ENCODE measurements at regions not wholly inside any gene's neighbourhood (a gene's known extent, or its start where the extent isn't known, plus 50 kb on each side); places are given as distances from the start of the nearest gene placed in this dataset.

DNA sequence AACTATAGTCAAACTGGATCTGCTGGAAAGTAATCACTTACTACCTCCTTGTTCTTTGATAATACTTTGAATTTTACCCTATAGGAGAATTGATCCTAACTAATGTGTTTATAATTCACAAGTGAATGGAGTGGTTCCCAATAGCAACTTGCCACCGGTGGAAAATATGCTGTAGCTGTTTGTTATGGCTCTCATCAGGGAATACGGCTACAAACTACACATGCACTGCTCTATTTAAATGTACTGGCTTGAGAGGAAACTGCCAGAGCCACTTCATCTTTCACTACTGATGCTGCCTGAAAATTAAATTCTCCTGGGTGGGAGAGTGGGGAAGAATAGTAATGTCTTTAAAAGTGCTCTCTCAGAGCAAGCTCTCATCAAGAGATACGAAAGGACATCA lies 448.5 kb upstream of the GRAMD2B start:
- no peak for TF ChIP-seq EGR1 (IDR thresholded peaks at IDR 0.05)
- TF ChIP-seq FOXM1 (IDR thresholded peaks at IDR 0.05; ENCODE audit: borderline replicate concordance, low read depth), result no peak
- no peak for TF ChIP-seq TAF1 (IDR thresholded peaks at IDR 0.05; ENCODE audit: low read depth)
- no peak for TF ChIP-seq TCF12 (IDR thresholded peaks at IDR 0.05; ENCODE audit: low read depth)
- TF ChIP-seq CREB1 (IDR thresholded peaks at IDR 0.05; ENCODE audit: low read depth), result no peak
- no peak for TF ChIP-seq RAD21 (IDR thresholded peaks at IDR 0.05; ENCODE audit: low read depth)
- TF ChIP-seq, protein P1, sequence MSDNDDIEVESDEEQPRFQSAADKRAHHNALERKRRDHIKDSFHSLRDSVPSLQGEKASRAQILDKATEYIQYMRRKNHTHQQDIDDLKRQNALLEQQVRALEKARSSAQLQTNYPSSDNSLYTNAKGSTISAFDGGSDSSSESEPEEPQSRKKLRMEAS (IDR thresholded peaks at IDR 0.05), result no peak
- TF ChIP-seq EP300 (IDR thresholded peaks at IDR 0.05; ENCODE audit: borderline replicate concordance), result no peak
- TF ChIP-seq CEBPB (IDR thresholded peaks at IDR 0.05), result no peak
- TF ChIP-seq ZBTB7A (IDR thresholded peaks at IDR 0.05; ENCODE audit: low read depth), result no peak
- TF ChIP-seq, protein P2, sequence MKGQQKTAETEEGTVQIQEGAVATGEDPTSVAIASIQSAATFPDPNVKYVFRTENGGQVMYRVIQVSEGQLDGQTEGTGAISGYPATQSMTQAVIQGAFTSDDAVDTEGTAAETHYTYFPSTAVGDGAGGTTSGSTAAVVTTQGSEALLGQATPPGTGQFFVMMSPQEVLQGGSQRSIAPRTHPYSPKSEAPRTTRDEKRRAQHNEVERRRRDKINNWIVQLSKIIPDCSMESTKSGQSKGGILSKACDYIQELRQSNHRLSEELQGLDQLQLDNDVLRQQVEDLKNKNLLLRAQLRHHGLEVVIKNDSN (IDR thresholded peaks at IDR 0.05), result no peak
- no peak for TF ChIP-seq NFIC (IDR thresholded peaks at IDR 0.05)
- TF ChIP-seq, protein P3, sequence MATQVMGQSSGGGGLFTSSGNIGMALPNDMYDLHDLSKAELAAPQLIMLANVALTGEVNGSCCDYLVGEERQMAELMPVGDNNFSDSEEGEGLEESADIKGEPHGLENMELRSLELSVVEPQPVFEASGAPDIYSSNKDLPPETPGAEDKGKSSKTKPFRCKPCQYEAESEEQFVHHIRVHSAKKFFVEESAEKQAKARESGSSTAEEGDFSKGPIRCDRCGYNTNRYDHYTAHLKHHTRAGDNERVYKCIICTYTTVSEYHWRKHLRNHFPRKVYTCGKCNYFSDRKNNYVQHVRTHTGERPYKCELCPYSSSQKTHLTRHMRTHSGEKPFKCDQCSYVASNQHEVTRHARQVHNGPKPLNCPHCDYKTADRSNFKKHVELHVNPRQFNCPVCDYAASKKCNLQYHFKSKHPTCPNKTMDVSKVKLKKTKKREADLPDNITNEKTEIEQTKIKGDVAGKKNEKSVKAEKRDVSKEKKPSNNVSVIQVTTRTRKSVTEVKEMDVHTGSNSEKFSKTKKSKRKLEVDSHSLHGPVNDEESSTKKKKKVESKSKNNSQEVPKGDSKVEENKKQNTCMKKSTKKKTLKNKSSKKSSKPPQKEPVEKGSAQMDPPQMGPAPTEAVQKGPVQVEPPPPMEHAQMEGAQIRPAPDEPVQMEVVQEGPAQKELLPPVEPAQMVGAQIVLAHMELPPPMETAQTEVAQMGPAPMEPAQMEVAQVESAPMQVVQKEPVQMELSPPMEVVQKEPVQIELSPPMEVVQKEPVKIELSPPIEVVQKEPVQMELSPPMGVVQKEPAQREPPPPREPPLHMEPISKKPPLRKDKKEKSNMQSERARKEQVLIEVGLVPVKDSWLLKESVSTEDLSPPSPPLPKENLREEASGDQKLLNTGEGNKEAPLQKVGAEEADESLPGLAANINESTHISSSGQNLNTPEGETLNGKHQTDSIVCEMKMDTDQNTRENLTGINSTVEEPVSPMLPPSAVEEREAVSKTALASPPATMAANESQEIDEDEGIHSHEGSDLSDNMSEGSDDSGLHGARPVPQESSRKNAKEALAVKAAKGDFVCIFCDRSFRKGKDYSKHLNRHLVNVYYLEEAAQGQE (IDR thresholded peaks at IDR 0.05; ENCODE audit: low read depth), result no peak
- TF ChIP-seq TEAD4 (IDR thresholded peaks at IDR 0.05), result no peak

DNA sequence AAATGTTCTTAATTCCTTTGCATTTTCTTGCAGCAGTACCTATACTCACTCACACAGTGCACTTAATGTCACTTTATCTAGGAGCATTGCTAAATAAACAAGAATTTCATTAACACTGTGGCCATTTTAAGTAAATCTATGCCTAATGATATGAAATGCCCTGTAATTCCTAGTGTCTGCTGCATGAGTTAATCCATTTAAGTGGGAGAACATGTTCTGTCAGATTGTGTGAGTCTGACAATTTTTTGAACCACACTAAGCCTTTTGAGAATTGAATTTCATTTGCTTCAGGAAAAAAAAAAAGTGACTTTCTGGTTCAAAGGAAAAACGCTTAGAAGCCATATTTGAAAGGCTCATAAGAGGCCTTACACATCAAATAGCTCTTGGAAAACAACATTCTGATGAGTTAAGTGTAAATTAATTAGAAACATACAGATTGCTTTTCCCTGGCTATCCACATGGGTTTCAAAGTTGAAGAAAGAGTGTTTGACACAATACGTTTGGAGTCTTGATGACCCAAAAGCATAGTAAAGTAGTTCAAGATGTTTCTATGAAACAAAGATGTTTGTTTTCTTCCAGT lies 446.7 kb upstream of the GRAMD2B start:
- TF ChIP-seq NFIC (IDR thresholded peaks at IDR 0.05) (no peak), TCF12 (IDR thresholded peaks at IDR 0.05; ENCODE audit: low read depth) (no peak), YY1 (IDR thresholded peaks at IDR 0.05; ENCODE audit: low read depth) (no peak), CREB1 (IDR thresholded peaks at IDR 0.05; ENCODE audit: low read depth) (no peak), TEAD4 (IDR thresholded peaks at IDR 0.05) (no peak), TAF1 (IDR thresholded peaks at IDR 0.05; ENCODE audit: low read depth) (no peak), EGR1 (IDR thresholded peaks at IDR 0.05) (no peak), EP300 (IDR thresholded peaks at IDR 0.05; ENCODE audit: borderline replicate concordance) (no peak), ZBTB7A (IDR thresholded peaks at IDR 0.05; ENCODE audit: low read depth) (no peak), FOXM1 (IDR thresholded peaks at IDR 0.05; ENCODE audit: borderline replicate concordance, low read depth) (no peak), RAD21 (IDR thresholded peaks at IDR 0.05; ENCODE audit: low read depth) (no peak), CEBPB (IDR thresholded peaks at IDR 0.05) (no peak)
- TF ChIP-seq, protein P1 (IDR thresholded peaks at IDR 0.05), result no peak
- TF ChIP-seq, protein P3 (IDR thresholded peaks at IDR 0.05; ENCODE audit: low read depth), result no peak
- TF ChIP-seq, protein P2 (IDR thresholded peaks at IDR 0.05), result no peak

DNA sequence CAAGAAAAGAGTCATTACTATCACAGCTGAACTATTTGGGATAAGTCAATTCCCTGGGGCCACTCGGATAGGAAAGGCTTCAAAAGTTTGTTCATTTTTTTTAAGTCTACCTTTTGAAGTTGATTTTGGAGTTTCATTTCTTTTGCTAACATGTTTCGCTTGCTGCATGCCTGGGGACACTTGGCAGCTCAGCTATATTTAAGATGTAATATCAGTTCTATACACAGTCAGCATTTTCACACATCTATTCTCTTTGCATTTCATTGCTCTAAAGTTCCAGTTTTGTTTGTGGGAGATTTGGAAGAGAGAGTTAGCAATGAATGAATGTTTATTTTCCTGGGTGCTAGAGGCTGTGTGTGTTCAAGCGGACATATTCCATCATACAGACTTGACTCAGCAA lies 445.2 kb upstream of the GRAMD2B start:
- TF ChIP-seq, protein P2 (IDR thresholded peaks at IDR 0.05), result no peak
- TF ChIP-seq EGR1 (IDR thresholded peaks at IDR 0.05), result no peak

DNA sequence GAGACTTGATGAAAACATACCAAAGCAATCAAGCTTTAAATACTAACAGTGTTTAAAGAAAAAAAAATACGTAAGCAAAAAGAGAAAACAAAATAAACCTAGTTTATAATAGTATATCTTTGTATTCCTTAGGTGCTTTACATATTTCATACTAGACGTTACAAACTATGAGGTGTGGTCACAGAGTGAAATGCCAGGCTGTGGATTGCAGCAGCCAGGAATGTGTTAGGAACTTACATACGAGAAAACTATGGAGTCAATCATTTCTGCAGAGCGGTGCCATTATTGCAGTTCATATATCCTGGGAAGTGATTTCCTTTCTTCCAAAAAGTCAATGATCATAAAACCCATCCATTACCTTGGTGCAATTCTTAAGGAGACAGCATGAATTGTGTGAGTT lies 443.6 kb upstream of the GRAMD2B start:
- no peak for TF ChIP-seq CREB1 (IDR thresholded peaks at IDR 0.05; ENCODE audit: low read depth)
- no peak for TF ChIP-seq TEAD4 (IDR thresholded peaks at IDR 0.05)
- TF ChIP-seq EGR1 (IDR thresholded peaks at IDR 0.05), result no peak
- TF ChIP-seq ZBTB7A (IDR thresholded peaks at IDR 0.05; ENCODE audit: low read depth), result no peak
- TF ChIP-seq, protein P3 (IDR thresholded peaks at IDR 0.05; ENCODE audit: low read depth), result no peak
- TF ChIP-seq CEBPB (IDR thresholded peaks at IDR 0.05), result no peak
- TF ChIP-seq, protein P1 (IDR thresholded peaks at IDR 0.05), result no peak
- no peak for TF ChIP-seq EP300 (IDR thresholded peaks at IDR 0.05; ENCODE audit: borderline replicate concordance)
- no peak for TF ChIP-seq TAF1 (IDR thresholded peaks at IDR 0.05; ENCODE audit: low read depth)
- TF ChIP-seq, protein P2 (IDR thresholded peaks at IDR 0.05), result no peak
